NCI-H2227 (cell line): ENCODE measurements at regions not wholly inside any gene's neighbourhood (a gene's known extent, or its start where the extent isn't known, plus 50 kb on each side); places are given as distances from the start of the nearest gene placed in this dataset.
A peak's percentile ranks its signal among the peaks of the same experiment; 100 is the strongest.

Experiments
- DNase-seq: peaks from one replicate; lab custom pipeline; 2025; ENCODE audit not compliant: unreplicated experiment; lab: John Stamatoyannopoulos, UW

- no peak for DNase-seq
These were observed 80.3 kb downstream of the NXPE2 start for GRCh38 chr11:114758627-114759026.

- peak; percentile 67 for DNase-seq
These were observed 84.1 kb downstream of the NXPE2 start for GRCh38 chr11:114762408-114762807.

DNA sequence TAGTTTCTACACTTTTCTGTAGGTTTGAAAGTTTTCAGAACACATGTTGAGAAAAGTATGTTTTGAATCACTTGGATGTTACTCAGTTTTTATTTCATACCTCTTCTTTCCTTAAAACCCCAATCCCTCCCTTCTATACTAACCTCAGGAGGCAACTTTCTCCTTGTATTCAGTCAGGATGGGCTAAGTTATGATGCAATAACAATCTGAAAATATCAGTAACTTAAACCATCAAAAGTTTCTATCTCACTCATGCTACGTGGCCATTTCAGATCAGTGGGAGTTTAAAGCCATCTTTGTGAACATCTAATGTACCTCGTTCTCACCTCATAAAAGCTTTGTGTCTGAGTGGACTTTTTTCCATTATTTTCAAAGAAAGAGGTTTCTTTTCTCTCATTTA, 86.2 kb downstream of the NXPE2 start:
- DNase-seq: no peak

GRCh38 chr11:114771172-114771571, 92.8 kb downstream of the NXPE2 start:
- DNase-seq: no peak

- DNase-seq: no peak
These were observed 95.4 kb downstream of the NXPE2 start for GRCh38 chr11:114773541-114774338.

GRCh38 chr11:114774599-114775361, 96.5 kb downstream of the NXPE2 start:
- peak; percentile 80 for DNase-seq

DNA sequence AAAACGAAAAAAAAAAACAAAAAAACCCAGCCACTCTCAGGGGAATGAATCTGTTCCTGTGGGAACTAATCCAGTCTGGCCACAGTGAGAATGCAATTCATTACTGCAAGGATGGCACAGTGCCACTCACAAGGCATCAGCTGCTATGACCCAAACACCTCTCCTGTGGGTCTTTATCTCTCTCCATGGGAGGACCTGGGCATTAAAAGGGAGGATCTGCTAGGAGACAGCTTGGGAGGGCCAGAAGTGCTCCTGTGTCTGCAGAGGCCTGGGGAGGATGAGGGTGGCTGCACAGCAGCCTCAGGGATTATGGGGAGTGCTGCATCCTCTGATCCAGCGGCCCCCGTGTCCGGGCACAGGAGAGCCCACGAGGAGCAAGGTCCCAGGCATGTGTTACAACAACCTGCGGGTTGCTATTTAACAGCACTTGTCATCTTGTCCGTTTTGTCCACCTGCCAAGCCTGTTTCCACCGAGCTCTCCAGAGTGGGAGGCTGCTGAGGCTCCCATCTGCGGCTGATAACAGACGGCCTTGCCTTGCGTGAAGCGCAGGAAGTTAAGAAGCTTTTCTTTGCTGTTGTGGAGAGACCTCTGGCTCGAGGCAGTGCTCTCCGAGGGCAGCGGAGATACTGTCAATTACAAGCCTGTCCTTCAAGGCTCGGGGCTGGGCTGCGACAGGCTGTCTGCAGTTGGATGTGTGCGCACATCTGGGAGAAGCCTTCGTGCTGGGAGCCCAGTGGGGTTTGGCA, 97.7 kb downstream of the NXPE2 start:
- DNase-seq: no peak

DNA sequence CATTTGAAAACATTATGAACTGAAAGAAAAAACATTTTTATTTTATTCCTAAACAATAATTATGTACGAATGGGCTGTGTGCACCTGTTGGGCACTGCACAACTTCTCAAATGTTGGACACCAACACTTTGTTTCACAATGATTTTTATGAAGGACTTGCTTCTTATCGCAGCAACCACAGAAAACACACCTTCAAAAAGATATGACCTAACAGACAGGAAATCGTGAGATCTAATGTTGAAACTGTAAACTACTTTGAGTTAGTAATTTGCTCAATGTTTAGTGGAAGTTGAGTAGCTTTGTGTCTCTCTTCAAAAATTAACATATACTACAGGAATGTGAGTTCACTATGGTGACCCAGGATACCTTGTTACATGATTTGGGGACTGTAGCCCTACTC, 98.6 kb downstream of the NXPE2 start:
- DNase-seq: no peak

DNA sequence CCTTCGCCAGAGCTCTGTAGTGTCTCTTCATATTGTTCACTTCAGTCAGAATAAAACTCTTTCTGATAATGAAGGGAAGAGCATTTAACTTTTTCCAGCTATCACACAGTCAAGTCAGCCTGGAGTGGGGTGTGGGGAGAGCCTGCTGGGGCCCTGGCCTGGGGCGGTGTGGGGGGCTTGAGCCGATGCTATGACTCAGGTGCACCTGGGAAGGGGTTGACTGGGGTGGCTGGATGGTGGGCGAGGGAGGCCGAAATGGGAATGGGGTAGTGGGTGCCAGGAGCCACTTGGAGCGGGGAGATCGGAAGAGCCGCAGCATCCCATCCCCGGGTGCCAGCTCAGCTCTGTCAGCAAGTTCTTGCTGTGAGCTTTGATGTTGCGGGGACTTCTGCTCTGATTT, 100.9 kb downstream of the NXPE2 start:
- no peak for DNase-seq

- no peak for DNase-seq
These were observed 104.5 kb downstream of the NXPE2 start for GRCh38 chr11:114782650-114783310.

DNA sequence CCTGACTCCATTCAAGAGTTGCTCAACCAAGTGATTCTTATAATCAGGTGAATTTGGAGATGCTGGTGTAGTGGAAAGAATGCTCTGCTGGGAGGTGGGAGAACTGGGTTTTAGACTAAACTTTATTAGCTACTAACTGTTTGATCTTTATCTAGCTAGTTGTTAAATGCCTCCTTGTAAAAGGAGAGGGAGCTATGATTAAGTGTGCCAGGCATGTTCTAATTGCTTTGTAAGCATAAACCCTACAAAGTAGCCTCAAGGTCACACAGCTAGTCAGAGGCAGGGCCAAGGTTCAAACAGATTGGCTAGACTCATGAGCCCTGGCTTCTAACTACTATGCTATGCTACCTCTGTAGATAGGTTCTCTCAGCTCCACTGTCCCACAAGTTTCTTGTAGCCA, 105.5 kb downstream of the NXPE2 start:
- DNase-seq: no peak

- no peak for DNase-seq
These were observed 105.9 kb downstream of the NXPE2 start for GRCh38 chr11:114784216-114784615.

GRCh38 chr11:114784891-114785290, 106.6 kb downstream of the NXPE2 start:
- no peak for DNase-seq

GRCh38 chr11:114785820-114786219, 107.5 kb downstream of the NXPE2 start:
- peak; percentile 2 for DNase-seq

DNA sequence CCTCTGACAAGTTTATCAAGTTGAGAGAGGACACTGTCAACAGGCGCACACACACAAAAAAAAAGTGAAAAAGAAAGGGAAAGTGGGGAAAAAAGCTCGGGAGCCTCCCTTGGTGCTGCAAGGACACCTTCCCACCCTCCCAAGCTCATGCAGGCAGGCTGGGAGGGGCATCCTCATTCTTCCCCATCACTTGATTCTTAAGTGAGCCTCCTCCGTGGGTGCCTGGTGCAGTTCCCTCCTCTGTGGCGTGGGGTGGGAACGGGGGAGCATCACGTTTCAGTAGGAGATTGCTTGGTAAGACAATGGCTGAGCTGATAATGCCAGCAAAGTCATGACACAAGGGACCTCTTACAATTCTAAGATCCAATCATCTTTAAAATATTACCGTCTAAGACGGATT, 108.8 kb downstream of the NXPE2 start:
- no peak for DNase-seq

DNA sequence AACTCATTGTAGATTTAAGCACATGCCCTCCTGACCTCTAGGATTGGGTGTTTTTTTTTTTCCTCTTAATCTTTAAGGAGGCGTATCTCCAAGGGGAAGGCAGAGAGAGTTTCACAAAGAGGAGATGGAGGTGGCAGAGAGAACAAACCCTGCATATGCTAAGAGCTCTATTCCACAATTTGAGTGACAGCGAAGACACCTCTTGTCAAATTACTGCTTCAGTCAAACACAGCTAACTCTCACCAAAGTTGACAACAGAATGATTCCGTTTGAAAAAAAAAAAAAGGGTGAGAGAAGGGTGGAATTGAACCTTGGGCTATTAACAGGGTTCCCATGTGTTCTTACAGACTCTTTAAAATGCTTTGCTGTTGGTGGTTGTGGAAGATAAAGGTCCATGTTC, 112.6 kb downstream of the NXPE2 start:
- DNase-seq: no peak

DNA sequence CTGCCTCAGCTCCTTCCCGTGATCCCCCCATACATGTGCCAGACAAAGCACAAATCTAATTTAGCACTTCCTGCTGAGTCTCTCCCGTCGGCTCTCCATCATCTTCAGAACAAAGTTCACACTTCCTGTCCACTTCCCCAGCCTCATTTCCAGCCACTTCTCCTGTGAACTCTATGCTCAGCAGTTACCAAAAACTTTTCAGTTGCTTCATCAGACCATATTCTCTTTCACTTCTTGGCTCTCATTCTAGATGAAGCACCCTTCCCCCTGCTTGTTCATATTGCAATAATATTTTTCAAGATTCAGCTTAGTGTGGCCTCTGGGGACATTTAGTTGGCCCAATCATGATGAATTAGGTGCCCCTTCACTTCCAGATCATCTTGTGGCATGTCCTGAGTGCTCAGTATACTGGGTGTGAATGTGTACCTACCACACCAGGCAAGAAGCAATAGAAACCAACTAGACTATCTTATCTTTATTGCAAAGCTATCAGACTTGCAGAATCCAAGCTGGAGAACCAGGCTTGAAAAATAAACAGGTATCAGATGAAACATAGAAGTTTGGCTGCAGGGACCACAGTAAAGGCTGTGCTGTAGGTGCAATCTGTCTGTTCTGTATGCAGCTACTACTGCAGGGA, 115.8 kb downstream of the NXPE2 start:
- DNase-seq: no peak

- no peak for DNase-seq
These were observed 118.8 kb downstream of the NXPE2 start for GRCh38 chr11:114796954-114797721.

- DNase-seq: no peak
These were observed 121.1 kb downstream of the NXPE2 start for GRCh38 chr11:114799476-114799875.

- DNase-seq: no peak
These were observed 123.4 kb downstream of the NXPE2 start for GRCh38 chr11:114801773-114802172.
